HEK293 (cell line): ENCODE measurements at regions not wholly inside any gene's neighbourhood (a gene's known extent, or its start where the extent isn't known, plus 50 kb on each side); places are given as distances from the start of the nearest gene placed in this dataset.

Experiments used
- EGR2 ChIP-seq: fragments of 450-650 bp; formaldehyde crosslinking; IDR thresholded peaks from 2 replicates; pipeline ENCODE4 v1.5.1; 2016; ENCODE audit warnings: low read depth, missing biosample characterization, missing genetic modification characterization
- HOXD13 ChIP-seq: sonication (generic); formaldehyde crosslinking; IDR thresholded peaks from 2 replicates; pipeline ENCODE4 v1.8.0; 2022; ENCODE audit warnings: missing genetic modification reagents, borderline replicate concordance
- MYNN ChIP-seq: fragments of 450-650 bp; formaldehyde crosslinking; IDR thresholded peaks from 2 replicates; pipeline ENCODE4 v1.5.1; 2016; ENCODE audit warnings: missing biosample characterization, missing genetic modification characterization, borderline replicate concordance
- PRDM1 ChIP-seq: fragments of 450-650 bp; formaldehyde crosslinking; IDR thresholded peaks from 2 replicates; pipeline ENCODE4; 2016; ENCODE audit warnings: missing biosample characterization, missing genetic modification characterization
- REST ChIP-seq: fragments of 450-650 bp; formaldehyde crosslinking; IDR thresholded peaks from 2 replicates; pipeline ENCODE4 v1.5.1; 2016; ENCODE audit warnings: missing biosample characterization, missing genetic modification characterization
- ZIC2 ChIP-seq: fragments of 450-650 bp; formaldehyde crosslinking; IDR thresholded peaks from 2 replicates; pipeline ENCODE4 v1.5.1; 2016; ENCODE audit warnings: missing biosample characterization, missing genetic modification characterization
- ZNF148 ChIP-seq: fragments of 450-650 bp; formaldehyde crosslinking; IDR thresholded peaks from 2 replicates; pipeline ENCODE4 v1.5.0; 2017; ENCODE audit warnings: missing biosample characterization, missing genetic modification characterization, borderline replicate concordance
- ZNF174 ChIP-seq: fragments of 450-650 bp; formaldehyde crosslinking; IDR thresholded peaks from 2 replicates; pipeline ENCODE4 v1.5.0; 2017; ENCODE audit warnings: missing biosample characterization, mild to moderate bottlenecking, missing genetic modification characterization
- ZNF24 ChIP-seq: fragments of 450-650 bp; formaldehyde crosslinking; IDR thresholded peaks from 2 replicates; pipeline ENCODE4 v1.5.1; 2016; ENCODE audit warnings: missing biosample characterization, missing genetic modification characterization
- ZNF302 ChIP-seq: fragments of 450-650 bp; formaldehyde crosslinking; IDR thresholded peaks from 2 replicates; pipeline ENCODE4 v1.5.1; 2016; ENCODE audit warnings: missing biosample characterization, missing genetic modification characterization, low read depth
- ZNF398 ChIP-seq: fragments of 450-650 bp; formaldehyde crosslinking; IDR thresholded peaks from 2 replicates; pipeline ENCODE4 v1.5.1; 2017; ENCODE audit warnings: missing biosample characterization, missing genetic modification characterization
- ZNF416 ChIP-seq: fragments of 450-650 bp; formaldehyde crosslinking; IDR thresholded peaks from 2 replicates; pipeline ENCODE4 v1.5.1; 2016; ENCODE audit warnings: missing biosample characterization, missing genetic modification characterization
- ZNF501 ChIP-seq: fragments of 450-650 bp; formaldehyde crosslinking; IDR thresholded peaks from 2 replicates; pipeline ENCODE4 v1.5.1; 2016; ENCODE audit warnings: missing biosample characterization, missing genetic modification characterization
- ZNF514 ChIP-seq: fragments of 450-650 bp; formaldehyde crosslinking; IDR thresholded peaks from 2 replicates; pipeline ENCODE4 v1.5.1; 2016; ENCODE audit warnings: missing biosample characterization, missing genetic modification characterization
- ZNF521 ChIP-seq: fragments of 450-650 bp; formaldehyde crosslinking; IDR thresholded peaks from 2 replicates; pipeline ENCODE4 v1.5.1; 2017; ENCODE audit warnings: missing biosample characterization, mild to moderate bottlenecking, missing genetic modification characterization
- ZNF544 ChIP-seq: fragments of 450-650 bp; formaldehyde crosslinking; IDR thresholded peaks from 2 replicates; pipeline ENCODE4 v1.5.0; 2017; ENCODE audit warnings: missing biosample characterization, missing genetic modification characterization
- ZNF571 ChIP-seq: fragments of 450-650 bp; formaldehyde crosslinking; IDR thresholded peaks from 2 replicates; pipeline ENCODE4 v1.5.0; 2017; ENCODE audit warnings: missing biosample characterization, missing genetic modification characterization
- ZNF600 ChIP-seq: fragments of 450-650 bp; formaldehyde crosslinking; IDR thresholded peaks from 2 replicates; pipeline ENCODE4 v1.5.1; 2016; ENCODE audit warnings: missing biosample characterization, missing genetic modification characterization
- ZNF785 ChIP-seq: fragments of 450-650 bp; formaldehyde crosslinking; IDR thresholded peaks from 2 replicates; pipeline ENCODE4 v1.5.1; 2016; ENCODE audit warnings: missing biosample characterization, missing genetic modification characterization
- ZNF792 ChIP-seq: fragments of 450-650 bp; formaldehyde crosslinking; IDR thresholded peaks from 2 replicates; pipeline ENCODE4 v1.5.1; 2016; ENCODE audit warnings: missing biosample characterization, missing genetic modification characterization
- TF ChIP-seq, protein P1 (sequence below): fragments of 450-650 bp; formaldehyde crosslinking; IDR thresholded peaks from 2 replicates; pipeline ENCODE4 v1.5.1; 2016; ENCODE audit warnings: missing biosample characterization, missing genetic modification characterization
- TF ChIP-seq, protein P2 (sequence below): IDR thresholded peaks from 2 replicates; pipeline ENCODE4 v1.6.1; 2011; ENCODE audit warnings: mild to moderate bottlenecking, low read depth, low read length, borderline replicate concordance
- TF ChIP-seq, protein P3 (sequence below): fragments of 450-650 bp; formaldehyde crosslinking; IDR thresholded peaks from 2 replicates; pipeline ENCODE4 v1.5.1; 2016; ENCODE audit warnings: missing biosample characterization, missing genetic modification characterization
- TF ChIP-seq, protein P4 (sequence below): fragments of 450-650 bp; formaldehyde crosslinking; IDR thresholded peaks from 2 replicates; pipeline ENCODE4 v1.5.1; 2017; ENCODE audit warnings: missing biosample characterization, missing genetic modification characterization

DNA sequence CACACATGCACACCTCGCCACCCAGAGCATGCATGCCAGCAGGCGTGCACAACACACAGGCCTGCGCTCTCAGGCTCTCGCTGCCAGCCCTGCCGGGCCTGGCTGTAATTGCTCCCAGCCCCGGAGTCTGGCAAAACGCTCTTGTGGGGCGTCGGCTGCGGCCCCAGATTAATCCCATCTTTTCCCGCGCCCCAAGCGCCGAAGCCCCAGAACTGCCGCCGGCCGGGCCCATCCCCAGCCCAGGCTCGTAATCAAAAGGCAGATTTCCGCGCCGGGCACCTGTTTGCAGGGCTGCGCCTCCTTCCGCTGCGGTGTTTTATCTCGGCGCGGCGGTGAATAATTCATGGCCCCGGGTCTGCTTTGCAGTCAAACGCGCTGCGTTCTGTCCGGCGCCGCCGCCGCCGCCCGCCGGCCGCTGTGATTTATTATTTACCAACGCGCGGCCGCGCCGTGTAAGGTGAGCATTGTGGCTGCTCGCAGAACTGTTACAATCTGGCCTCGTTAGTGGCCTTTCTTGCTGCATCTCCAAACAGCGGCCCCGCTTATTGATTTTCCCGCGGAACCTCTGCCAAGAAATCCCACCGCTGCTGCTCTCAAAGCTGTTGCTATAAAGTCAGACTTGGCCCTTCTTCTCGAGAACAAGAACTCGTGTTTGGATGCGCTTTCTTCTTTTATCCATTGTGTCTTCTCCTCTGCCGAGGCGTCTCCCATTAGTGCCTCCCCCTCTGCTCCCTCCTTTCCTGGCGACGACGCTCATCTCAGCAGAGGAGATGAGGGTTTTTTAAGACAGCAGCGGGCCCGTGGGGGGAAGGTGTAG lies 126.1 kb downstream of the IRX5 start (continued):
- no peak for TF ChIP-seq REST
- TF ChIP-seq ZNF514 (tag by site-specific recombination): no peak
- no peak for TF ChIP-seq EGR2 (tag by site-specific recombination)
- TF ChIP-seq ZNF600: 0 out of 2 replicates have a peak, but pooled peaks have one; percentile 12
- TF ChIP-seq ZNF174 (tag by site-specific recombination): no peak
- no peak for TF ChIP-seq ZNF521 (tag by site-specific recombination)
- no peak for TF ChIP-seq ZNF148
- TF ChIP-seq, protein P1, sequence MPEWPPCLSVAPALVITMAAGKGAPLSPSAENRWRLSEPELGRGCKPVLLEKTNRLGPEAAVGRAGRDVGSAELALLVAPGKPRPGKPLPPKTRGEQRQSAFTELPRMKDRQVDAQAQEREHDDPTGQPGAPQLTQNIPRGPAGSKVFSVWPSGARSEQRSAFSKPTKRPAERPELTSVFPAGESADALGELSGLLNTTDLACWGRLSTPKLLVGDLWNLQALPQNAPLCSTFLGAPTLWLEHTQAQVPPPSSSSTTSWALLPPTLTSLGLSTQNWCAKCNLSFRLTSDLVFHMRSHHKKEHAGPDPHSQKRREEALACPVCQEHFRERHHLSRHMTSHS (tag by site-specific recombination): no peak
- TF ChIP-seq, protein P2, sequence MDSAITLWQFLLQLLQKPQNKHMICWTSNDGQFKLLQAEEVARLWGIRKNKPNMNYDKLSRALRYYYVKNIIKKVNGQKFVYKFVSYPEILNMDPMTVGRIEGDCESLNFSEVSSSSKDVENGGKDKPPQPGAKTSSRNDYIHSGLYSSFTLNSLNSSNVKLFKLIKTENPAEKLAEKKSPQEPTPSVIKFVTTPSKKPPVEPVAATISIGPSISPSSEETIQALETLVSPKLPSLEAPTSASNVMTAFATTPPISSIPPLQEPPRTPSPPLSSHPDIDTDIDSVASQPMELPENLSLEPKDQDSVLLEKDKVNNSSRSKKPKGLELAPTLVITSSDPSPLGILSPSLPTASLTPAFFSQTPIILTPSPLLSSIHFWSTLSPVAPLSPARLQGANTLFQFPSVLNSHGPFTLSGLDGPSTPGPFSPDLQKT: no peak
- no peak for TF ChIP-seq ZNF302 (tag by site-specific recombination)
- no peak for TF ChIP-seq ZNF501 (tag by site-specific recombination)
- no peak for TF ChIP-seq MYNN
- no peak for TF ChIP-seq ZIC2 (tag by site-specific recombination)
- no peak for TF ChIP-seq ZNF544 (tag by site-specific recombination)
- TF ChIP-seq ZNF785 (tag by site-specific recombination): no peak
- no peak for TF ChIP-seq ZNF398 (tag by site-specific recombination)
- TF ChIP-seq ZNF24 (tag by site-specific recombination): no peak
- no peak for TF ChIP-seq PRDM1 (tag by site-specific recombination)
- TF ChIP-seq, protein P3, sequence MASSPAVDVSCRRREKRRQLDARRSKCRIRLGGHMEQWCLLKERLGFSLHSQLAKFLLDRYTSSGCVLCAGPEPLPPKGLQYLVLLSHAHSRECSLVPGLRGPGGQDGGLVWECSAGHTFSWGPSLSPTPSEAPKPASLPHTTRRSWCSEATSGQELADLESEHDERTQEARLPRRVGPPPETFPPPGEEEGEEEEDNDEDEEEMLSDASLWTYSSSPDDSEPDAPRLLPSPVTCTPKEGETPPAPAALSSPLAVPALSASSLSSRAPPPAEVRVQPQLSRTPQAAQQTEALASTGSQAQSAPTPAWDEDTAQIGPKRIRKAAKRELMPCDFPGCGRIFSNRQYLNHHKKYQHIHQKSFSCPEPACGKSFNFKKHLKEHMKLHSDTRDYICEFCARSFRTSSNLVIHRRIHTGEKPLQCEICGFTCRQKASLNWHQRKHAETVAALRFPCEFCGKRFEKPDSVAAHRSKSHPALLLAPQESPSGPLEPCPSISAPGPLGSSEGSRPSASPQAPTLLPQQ (tag by site-specific recombination): peak; percentile 42; the same call in 1 of the 2 replicates
- TF ChIP-seq ZNF416 (tag by site-specific recombination): no peak
- TF ChIP-seq ZNF792 (tag by site-specific recombination): no peak
- TF ChIP-seq ZNF571 (tag by site-specific recombination): no peak
- TF ChIP-seq, protein P4, sequence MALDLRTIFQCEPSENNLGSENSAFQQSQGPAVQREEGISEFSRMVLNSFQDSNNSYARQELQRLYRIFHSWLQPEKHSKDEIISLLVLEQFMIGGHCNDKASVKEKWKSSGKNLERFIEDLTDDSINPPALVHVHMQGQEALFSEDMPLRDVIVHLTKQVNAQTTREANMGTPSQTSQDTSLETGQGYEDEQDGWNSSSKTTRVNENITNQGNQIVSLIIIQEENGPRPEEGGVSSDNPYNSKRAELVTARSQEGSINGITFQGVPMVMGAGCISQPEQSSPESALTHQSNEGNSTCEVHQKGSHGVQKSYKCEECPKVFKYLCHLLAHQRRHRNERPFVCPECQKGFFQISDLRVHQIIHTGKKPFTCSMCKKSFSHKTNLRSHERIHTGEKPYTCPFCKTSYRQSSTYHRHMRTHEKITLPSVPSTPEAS (tag by site-specific recombination): no peak
- TF ChIP-seq HOXD13 (CRISPR knock-in tag): no peak
